ENCODE measurements at regions not wholly inside any gene's neighbourhood (a gene's known extent, or its start where the extent isn't known, plus 50 kb on each side); places are given as distances from the start of the nearest gene placed in this dataset.

- no peak for TF ChIP-seq GATA2 (IDR thresholded peaks at IDR 0.05; ENCODE audit: low read depth, low read length)
- TF ChIP-seq GATA3 (IDR thresholded peaks at IDR 0.05; ENCODE audit: low read depth, low read length): no peak
These were observed 699.3 kb downstream of the CBLN2 start for GRCh38 chr18:71844814-71845213.
